ENCODE measurements at regions not wholly inside any gene's neighbourhood (a gene's known extent, or its start where the extent isn't known, plus 50 kb on each side); places are given as distances from the start of the nearest gene placed in this dataset.

GRCh38 chr12:33602515-33602914 lies 162.9 kb upstream of the SYT10 start:
- TF ChIP-seq RARB (CRISPR knock-in tag; IDR thresholded peaks at IDR 0.05) (no peak), ESRRG (CRISPR knock-in tag; IDR thresholded peaks at IDR 0.05) (no peak), ZNF565 (CRISPR knock-in tag; conservative IDR thresholded peaks at IDR 0.05; ENCODE audit: low read depth) (no peak), TSHZ2 (CRISPR knock-in tag; IDR thresholded peaks at IDR 0.05) (no peak), CREB5 (CRISPR knock-in tag; IDR thresholded peaks at IDR 0.05; ENCODE audit: low read depth) (no peak), ISL1 (CRISPR knock-in tag; IDR thresholded peaks at IDR 0.05) (no peak), PATZ1 (CRISPR knock-in tag; IDR thresholded peaks at IDR 0.05; ENCODE audit: borderline replicate concordance) (no peak)
